Osteoblast (primary cell): ENCODE measurements at regions not wholly inside any gene's neighbourhood (a gene's known extent, or its start where the extent isn't known, plus 50 kb on each side); places are given as distances from the start of the nearest gene placed in this dataset.

Experiments used
- DNase-seq: peaks from one replicate; pipeline ENCODE4 v3.0.0; 2011; ENCODE audit warnings: low spot score, mixed read lengths; ENCODE audit not compliant: insufficient read length; ENCODE audit errors: missing footprints
- H2AFZ ChIP-seq: 2 replicates; pipeline ENCODE4 v1.6.0; 2011; ENCODE audit warnings: mild to moderate bottlenecking, low read length
- H3K27ac ChIP-seq: 2 replicates; pipeline ENCODE4 v1.5.1; 2011; ENCODE audit warnings: mild to moderate bottlenecking, low read depth, low read length, moderate library complexity
- H3K27me3 ChIP-seq: 2 replicates; pipeline ENCODE4 v1.6.0; 2012; ENCODE audit warnings: mild to moderate bottlenecking, control low read depth, inconsistent platforms, low read length, moderate library complexity; ENCODE audit not compliant: insufficient read depth
- H3K36me3 ChIP-seq: 2 replicates; pipeline ENCODE4 v1.5.1; 2011; ENCODE audit warnings: mild to moderate bottlenecking, low read length, control low read depth, moderate library complexity; ENCODE audit not compliant: insufficient read depth
- H3K4me1 ChIP-seq: 2 replicates; pipeline ENCODE4 v1.5.1; 2011; ENCODE audit warnings: mild to moderate bottlenecking, low read length, control low read depth, moderate library complexity; ENCODE audit not compliant: insufficient read depth
- H3K4me2 ChIP-seq: 2 replicates; pipeline ENCODE4 v1.6.0; 2011; ENCODE audit warnings: mild to moderate bottlenecking, low read length; ENCODE audit not compliant: insufficient read depth
- H3K4me3 ChIP-seq: fragments of 200-600 bp; sonication (generic); 3 replicates; pipeline ENCODE4 v1.5.1; 2012; ENCODE audit warnings: mild to moderate bottlenecking, low read length, inconsistent platforms; ENCODE audit not compliant: insufficient read depth
- H3K79me2 ChIP-seq: 2 replicates; pipeline ENCODE4 v1.6.0; 2012; ENCODE audit warnings: mild to moderate bottlenecking, low read length, control low read depth, inconsistent platforms; ENCODE audit not compliant: insufficient read depth
- H3K9me3 ChIP-seq: 2 replicates; pipeline ENCODE4 v1.5.1; 2011; ENCODE audit warnings: low read depth, low read length, control low read depth
- H4K20me1 ChIP-seq: 2 replicates; pipeline ENCODE4 v1.6.0; 2012; ENCODE audit warnings: mild to moderate bottlenecking, low read length, control low read depth; ENCODE audit not compliant: insufficient read depth
- CTCF ChIP-seq: IDR thresholded peaks from 2 replicates; pipeline ENCODE4 v1.5.1; 2011; ENCODE audit warnings: mild to moderate bottlenecking, low read depth, low read length, moderate library complexity; ENCODE audit errors: extremely low read depth

GRCh38 chr15:26171266-26171665 lies 308.1 kb upstream of the ATP10A start:
- Histone ChIP-seq H3K4me2 (no peak overlapping the region), H4K20me1 (no peaks in the 10 kb centered on the region), H3K27ac (no peak overlapping the region), H3K79me2 (no peaks in the 10 kb centered on the region), H3K4me1 (no peaks in the 10 kb centered on the region), H3K4me3 (no peak overlapping the region), H2AFZ (no peak overlapping the region), H3K9me3 (no peaks in the 10 kb centered on the region), H3K36me3 (no peaks in the 10 kb centered on the region), H3K27me3 (no peaks in the 10 kb centered on the region)
- DNase-seq = no peak
- TF ChIP-seq CTCF = no peak

GRCh38 chr15:26166429-26166828 lies 303.3 kb upstream of the ATP10A start:
- Histone ChIP-seq H3K79me2 (no peaks in the 10 kb centered on the region), H4K20me1 (no peaks in the 10 kb centered on the region), H2AFZ (no peak overlapping the region), H3K4me3 (no peak overlapping the region), H3K4me2 (no peak overlapping the region), H3K27me3 (no peaks in the 10 kb centered on the region), H3K4me1 (no peaks in the 10 kb centered on the region), H3K36me3 (no peaks in the 10 kb centered on the region), H3K27ac (no peak overlapping the region), H3K9me3 (no peaks in the 10 kb centered on the region)
- DNase-seq = no peak
- no peak for TF ChIP-seq CTCF

- Histone ChIP-seq H2AFZ (no peak overlapping the region), H3K9me3 (no peaks in the 10 kb centered on the region), H3K4me3 (no peak overlapping the region), H3K27ac (no peak overlapping the region), H3K36me3 (no peaks in the 10 kb centered on the region), H4K20me1 (no peaks in the 10 kb centered on the region), H3K4me2 (no peak overlapping the region), H3K79me2 (no peaks in the 10 kb centered on the region), H3K27me3 (no peaks in the 10 kb centered on the region), H3K4me1 (no peaks in the 10 kb centered on the region)
- DNase-seq = no peak
- TF ChIP-seq CTCF = no peak
Observed at GRCh38 chr15:26165546-26165945, 302.4 kb upstream of the ATP10A start.

- no peak overlapping the region for H2AFZ ChIP-seq
- TF ChIP-seq CTCF = no peak
- H3K27me3 ChIP-seq = no peaks in the 10 kb centered on the region
- H3K9me3 ChIP-seq = no peaks in the 10 kb centered on the region
- no peaks in the 10 kb centered on the region for H3K36me3 ChIP-seq
- H3K4me2 ChIP-seq = no peak overlapping the region
- no peaks in the 10 kb centered on the region for H3K4me1 ChIP-seq
- H3K27ac ChIP-seq = no peak overlapping the region
- H3K4me3 ChIP-seq = no peak overlapping the region
- no peaks in the 10 kb centered on the region for H4K20me1 ChIP-seq
- no peak for DNase-seq
- H3K79me2 ChIP-seq = no peaks in the 10 kb centered on the region
Observed at GRCh38 chr15:26160343-26160742, 297.2 kb upstream of the ATP10A start.
